ENCODE measurements at regions not wholly inside any gene's neighbourhood (a gene's known extent, or its start where the extent isn't known, plus 50 kb on each side); places are given as distances from the start of the nearest gene placed in this dataset.

DNA sequence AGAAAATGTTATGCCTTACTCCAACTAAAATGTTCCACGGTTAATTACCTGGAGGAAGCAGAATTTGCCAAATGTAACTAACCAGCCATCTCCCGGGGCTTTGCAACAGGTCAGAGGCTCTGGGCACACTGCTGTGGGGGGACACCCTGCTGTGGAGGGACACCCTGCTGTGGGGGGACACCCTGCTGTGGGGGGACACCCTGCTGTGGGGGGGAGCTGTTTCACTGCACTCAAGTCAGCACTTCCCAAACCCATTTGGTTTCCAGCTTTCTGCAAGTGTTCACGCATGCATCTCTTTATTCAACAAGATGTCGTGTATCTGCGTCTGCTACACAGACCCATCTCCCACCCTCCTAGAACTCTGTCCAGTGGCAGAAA is 239.5 kb downstream of the C16orf95 start:
- DNase-seq, result no peak

DNA sequence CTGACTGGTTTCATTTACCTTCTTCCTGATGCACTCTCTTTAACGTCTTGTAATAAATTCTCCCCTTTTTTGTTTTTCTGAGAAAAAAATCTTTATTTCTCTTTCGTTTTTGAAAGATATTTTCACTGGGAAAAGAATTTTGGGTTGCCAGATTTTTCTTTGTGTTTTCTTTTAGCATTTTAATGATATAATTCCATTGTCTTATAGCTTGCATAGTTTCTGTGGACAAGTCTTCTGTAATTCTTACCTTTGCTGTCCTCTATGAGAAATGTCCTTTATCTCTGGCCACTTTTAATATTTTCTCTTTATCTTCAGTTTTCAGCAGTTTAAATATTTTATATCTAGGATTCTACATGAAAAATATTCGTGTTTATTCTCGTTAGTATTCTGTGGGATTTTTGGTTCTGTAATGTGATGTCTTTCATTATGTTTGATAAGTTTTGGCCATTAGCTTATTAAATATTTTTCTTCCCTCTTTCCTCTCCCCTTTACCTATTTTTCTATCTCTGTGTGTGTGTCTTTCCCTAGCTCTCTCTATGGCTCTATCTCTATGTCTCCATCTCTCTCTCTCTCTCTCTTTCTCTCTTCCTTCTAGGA is 236.5 kb downstream of the C16orf95 start:
- no peak for DNase-seq

DNA sequence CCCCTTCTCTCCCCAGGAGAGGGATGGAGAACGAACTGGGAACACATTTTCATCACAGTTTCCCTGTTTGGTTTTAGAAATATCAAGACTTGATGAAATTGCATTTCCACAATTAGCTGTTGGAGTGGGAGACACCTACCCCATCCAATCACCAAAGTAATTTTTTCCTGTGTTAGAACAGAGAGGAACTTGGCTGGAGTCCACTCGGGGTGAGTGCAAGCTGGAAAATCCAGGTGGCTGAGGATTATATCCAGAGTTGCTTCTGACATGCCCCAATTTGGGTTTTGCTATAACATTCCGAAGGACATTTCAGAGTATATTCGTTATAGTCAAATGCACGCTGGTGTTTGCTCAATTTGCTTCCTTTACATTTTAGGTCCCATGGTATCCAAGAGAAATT is 231.8 kb downstream of the C16orf95 start:
- DNase-seq, result no peak

DNA sequence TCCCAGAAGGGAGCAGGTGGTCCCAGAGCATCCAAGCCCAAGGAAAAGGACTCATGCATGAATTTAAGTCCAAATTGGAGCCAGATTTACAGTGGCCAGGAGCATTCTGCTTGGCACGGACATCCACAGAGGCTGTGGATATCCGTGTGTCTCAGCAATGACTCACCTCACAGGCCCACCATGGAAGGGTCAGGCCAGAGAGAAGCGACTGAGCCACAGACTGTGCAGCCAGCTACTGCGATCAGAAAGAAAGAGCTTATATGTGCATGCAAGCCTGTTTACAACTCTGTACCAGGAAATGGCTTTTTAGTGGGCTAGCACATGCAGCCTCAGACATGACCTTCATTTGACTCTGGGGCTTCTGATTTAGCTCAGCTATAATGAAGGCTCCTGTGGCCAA is 231.0 kb downstream of the C16orf95 start:
- DNase-seq, result no peak

DNA sequence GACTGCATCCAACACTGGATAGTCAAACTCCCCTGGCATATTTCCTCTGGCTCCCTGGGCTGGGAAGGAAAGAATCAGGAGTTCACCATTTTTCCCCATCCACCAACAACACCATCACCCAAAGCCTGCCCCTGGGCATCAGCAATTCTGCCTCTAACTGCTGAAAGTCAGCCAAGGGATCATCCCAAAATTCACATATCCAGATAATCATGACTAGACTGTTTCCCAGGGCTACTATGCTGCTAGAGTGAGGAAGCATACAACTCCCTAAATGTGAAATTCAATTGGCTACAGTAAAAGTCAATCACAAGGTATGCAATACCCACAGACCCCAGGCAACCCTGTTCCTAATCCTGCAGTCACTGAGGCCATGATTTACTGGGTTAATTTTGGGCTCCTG is 230.6 kb downstream of the C16orf95 start:
- no peak for DNase-seq

DNA sequence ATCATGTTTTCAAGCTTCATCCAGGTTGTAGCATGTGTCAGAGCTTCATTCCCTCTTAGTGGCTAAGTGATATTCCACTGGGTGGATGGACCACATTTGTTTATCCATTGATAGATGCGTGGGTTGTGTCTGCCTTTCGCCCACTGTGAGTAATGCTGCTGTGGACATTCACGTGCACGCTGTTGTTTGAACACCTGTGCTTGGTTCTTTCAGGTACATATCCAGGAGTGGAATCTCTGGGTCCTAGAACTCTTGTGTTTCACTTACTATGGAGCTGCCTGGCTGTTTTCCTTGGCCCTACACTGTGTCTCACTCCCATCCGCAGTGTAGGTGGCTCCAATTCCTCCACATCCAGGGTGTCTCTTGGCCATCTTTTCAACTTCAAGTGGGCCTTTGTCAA is 224.2 kb downstream of the C16orf95 start:
- DNase-seq, result no peak

DNA sequence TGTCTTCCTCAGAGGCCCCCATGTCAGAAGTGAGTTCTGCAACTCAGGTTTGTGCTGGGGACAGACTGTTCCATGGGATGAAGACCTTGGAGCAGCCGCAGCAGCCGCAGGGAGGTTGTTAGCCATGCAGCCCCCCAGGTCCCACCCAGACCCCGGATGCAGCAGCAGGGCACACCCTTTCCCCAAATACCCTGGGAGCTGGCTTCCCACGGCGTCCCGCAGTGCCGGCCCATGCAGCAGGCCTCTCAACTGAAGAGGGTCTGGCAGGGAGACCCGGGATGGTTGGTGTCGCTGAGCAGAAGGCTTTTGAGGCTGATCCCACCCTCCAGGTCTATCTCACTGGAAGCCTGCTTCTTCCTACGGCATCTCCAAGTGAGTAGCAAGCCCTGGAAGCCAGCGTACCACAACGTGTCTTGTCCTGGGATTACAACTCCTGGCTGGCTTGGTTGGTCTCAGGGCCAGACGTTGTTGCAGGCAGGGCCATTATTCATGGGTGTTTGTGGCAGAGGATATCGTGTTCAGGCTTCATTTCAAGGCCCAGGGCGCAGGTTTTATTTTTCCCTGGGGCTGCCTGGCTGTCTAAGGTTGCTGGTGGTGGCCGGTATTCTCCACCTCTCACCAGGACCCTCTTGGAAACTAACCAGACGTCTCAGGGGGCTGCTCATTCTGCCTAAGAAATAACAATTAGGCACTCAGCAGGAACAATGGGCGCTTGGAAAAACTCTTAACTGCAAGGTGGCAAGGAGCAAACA is 223.2 kb downstream of the C16orf95 start:
- no peak for DNase-seq

DNA sequence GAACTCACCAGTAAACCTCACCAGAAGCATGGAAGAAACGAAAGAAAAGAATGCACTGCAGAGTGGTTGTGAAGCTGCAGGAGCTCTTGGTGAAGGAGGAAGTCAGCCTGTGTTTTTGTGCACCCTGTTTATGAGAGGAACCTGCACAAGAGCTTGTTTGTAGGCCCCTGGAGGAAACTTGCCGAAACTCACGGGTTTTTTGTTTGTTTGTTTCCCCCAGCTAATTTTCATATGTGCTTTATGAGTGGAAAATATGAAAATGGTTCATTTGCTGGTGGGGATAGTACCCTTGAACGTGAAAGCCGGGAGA is 222.7 kb downstream of the C16orf95 start:
- DNase-seq, result no peak

DNA sequence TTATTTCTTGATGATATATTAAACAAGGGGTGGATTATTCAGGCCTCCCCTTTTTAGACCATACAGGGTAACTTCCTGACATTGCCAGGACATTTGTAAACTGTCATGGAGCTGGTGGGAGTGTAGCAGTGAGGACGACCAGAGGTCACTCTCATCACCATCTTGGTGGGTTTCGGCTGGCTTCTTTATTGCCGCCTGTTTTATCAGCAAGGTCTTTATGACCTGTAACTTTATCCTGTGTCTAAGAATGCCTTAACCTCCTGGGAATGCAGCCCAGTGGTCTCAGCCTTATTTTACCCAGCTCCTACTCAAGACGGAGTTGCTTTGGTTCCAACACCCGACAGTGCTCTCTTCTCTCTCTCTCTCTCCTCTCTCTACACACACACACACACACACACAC is 221.9 kb downstream of the C16orf95 start:
- DNase-seq, result no peak

DNA sequence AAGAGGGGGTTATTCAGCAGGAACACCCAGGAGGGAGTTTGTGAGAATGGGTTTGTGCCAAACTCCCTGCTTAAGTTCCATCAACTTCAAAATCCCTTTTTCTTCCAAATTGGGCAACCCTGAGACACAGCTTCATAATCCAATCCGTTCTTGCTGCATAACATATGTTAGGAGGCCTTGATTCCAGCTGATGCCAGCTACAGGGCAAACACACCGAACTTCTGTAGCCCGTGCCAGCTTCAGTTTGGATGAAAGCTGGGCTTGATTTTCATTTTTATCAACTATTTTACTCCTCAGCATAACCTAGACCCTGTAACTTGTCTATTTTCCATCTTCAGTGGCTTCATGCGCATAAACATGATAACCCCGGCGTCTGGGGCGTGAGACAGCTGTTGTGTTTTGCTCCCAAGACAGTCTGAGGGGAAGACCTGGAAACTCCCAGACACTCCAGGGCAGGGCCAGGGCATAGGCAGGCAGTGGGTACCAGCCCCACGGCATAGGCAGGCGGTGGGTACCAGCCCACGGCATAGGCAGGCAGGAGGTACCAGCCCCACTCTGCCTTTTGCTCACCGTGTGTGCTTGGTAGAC is 220.4 kb downstream of the C16orf95 start:
- DNase-seq, result no peak

DNA sequence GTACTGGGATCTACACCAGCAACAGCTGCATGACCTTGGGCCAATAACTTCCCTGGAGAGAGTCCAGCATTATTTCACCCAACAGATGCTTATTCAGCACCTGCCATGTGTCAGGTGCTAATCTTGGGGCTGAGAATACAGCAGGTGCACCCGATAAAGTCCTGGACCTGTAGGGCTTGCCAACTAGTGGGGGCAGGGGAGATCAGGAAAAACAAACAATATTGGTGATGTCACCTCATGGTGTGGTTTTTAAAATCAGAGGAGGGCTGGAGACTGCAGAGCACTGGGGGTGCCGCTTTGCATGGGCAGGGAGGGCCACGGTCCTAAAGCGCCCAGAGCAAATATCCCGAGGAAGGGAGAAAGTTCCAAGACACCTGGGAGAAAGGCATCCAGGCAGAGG is 218.8 kb downstream of the C16orf95 start:
- no peak for DNase-seq

DNA sequence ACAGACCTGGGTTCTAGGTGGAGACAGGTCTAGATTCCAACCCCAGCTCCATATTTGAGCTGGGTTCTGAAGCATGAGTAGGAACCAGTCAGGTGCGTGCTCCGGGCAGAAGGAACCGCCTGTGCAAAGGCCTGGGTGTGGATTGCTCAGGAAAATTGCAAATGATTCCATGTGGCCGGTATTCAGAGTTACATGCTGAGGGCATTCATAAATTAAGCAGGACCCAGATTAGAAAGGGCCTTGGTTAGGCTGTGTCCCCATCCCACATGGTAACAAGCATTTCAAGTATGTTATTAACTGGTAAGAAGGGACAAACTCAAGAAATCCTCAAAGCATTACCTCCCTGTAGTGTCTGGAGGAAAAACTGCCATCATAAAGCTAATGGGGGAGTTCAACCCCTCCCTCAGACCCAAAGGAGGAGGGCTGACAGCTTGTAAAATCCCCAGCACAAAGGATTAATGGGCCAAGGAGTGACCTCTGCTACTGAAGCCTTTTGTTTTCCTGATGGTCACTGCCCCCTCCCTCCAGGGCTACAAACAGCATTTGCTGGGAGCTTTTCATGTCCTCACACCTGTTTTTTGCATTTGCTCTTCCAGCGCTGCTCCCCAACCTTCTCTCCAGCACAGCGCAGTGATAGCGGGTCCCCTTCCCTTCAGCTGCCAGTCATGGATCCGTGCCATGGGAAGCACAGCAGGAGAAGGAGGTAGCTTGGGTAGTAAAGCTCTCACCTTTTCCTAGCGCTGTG is 218.0 kb downstream of the C16orf95 start:
- DNase-seq, result no peak

DNA sequence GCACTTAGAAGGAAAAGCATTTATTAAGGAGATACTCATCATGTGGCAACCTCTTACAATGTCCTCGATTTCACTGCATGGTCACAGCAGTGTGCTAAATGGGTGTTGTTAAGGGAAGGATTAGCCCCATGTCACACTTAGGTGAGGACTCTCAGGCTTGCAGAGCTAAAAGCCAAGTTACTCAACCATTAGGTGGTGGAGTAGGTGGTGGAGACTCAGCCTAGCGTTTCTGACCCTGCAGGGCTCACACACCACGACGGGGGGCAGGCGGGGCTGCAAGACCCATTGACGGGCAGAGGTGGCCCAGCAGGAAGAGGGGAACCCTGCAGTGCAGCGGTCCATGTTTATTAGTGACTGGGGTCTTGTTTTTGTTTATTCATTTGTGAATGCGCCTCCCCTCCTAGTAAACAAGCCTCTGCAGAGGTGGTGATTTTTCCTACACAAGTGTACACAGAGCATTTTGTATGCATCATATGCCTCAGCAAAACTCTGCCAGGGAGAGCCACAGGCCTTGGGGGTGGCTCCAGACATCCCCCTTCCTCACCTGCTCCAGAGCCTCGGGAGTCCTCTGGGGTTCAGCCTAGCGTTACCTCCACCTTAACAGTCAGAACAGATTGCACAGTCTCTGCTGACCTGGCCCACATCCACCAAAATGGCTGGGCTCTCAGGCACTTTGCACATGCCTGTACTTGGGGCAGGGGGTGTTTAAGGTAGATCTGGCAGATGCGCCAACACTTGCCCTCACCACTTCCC is 216.7 kb downstream of the C16orf95 start:
- DNase-seq, result no peak

DNA sequence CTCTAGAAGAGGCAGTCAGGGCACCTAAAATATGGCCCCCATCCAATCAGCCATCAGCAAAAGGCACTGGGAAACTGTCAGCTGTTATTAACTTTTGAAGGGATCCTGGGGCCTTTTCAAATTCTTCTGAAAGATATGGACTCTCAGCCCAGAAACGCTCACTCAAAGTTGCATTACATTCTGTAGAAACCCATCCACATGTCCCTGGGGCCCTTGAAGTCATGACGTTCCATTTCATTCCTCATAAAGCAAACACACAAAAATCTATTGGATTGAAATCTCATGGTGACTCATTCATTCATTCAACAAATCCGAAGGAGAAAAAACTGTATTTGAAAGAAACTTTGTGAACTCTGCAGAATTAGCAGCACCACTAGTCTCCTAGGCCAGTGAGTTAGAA is 215.3 kb downstream of the C16orf95 start:
- DNase-seq, result no peak

DNA sequence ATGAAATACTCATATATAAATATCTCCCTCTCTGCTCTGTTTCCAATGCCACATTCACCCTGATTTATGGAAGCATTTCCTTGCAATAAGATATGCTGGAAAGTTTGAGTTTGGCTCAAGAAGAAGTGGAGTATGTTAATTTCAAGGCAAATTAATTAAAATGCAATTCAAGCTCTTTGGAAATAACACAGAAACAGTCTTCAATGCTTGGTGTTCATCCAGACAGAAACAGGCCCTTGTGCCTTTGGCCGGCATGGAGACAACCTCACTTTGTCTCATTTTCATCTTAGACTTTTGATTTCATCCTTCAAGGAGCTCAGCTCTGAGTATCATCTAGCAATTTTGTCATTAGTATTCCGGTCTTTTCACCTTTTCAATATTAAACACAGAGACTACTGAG is 210.0 kb downstream of the C16orf95 start:
- no peak for DNase-seq

DNA sequence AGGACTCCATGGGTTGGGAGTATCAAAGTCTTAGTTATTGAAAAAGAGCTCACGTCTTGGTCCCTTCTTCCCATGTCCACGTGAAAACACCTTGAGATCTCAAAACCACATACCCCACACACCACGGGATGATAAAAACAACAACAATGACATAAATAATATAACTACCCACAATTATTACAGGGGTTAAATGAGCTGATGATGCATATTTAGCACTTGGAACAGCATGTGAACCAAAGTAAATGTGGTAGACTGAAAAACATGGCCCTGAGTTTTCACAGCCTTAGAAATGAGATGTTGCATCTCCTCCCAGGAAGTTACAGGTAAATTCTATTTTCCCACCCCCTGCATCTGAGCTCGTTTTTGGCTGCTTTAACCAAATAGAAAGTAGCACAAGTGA is 208.9 kb downstream of the C16orf95 start:
- no peak for DNase-seq

DNA sequence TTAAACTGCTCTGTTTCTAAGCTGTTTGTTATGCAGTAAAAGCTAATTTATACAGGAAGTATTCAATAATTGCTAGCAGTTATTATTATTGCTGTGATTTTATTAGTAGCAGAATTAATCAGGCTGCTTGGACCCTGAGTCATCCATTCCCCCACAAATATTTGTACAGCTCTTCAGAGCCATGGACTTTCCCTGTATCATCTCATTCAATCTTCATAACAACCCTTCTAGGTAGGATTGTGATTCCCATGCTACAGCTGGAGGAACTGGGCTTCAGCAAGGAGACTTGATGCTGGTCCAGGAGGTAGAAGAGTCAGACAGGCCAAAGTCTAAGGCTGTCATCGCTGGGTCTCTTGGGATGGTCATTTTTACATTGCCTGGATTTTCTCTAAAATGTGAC is 208.3 kb downstream of the C16orf95 start:
- DNase-seq, result no peak

DNA sequence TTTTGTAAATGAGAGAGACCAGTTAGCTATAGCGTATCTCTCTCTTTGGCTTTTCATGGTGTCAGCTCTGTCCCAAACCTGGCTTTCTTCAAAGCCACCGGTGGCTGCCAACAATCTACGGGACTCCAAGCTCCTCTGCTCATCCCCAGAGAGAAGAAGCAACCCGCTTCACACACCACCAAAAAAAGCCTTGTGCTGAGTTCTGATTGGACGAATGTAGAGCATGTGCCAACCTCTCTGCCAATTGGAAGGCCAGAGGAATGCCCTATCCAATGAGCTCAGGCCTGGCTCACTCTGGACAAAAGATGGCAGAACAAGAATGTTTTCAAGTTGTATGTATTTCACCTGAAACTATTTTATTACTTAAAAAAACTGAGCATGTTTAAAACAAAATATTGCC is 202.4 kb downstream of the C16orf95 start:
- DNase-seq, result no peak

DNA sequence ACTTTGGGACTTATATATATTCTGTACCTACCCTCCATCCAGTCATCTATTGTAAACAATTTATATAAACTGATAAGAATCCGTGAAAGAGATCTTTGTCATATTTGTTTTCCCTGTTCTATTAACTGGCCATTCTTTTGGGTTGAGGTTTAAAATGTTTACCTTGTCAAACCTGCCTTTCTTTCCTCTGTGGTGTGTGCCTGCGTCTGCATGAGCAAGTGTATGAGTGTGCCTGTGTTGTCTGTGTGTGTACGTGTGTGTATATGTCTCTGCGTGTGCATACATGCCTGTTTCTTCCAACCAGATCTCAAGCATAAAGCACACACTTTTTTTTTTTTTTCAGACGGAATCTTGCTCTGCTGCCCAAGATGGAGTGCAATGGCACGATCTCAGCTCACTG is 201.5 kb downstream of the C16orf95 start:
- DNase-seq, result no peak

DNA sequence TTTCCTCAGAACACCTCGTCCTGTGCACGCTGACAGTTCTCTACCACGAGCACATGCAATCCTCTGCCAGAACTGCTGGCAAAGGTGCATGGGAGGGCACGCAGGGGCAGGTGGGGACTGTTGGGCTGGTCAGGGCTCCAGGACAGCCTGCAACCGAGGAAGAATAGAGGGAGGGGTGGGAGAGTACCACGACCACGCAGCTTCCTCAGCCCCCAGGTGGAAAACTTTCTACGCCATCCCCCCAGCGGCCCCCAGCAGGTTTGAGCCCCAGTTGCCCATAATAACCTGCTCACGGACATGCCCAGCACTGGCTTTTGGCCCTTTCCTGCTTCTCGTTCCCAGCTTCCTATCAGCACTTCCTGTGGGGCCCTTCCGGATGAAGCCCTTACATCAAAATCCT is 199.3 kb downstream of the C16orf95 start:
- no peak for DNase-seq

DNA sequence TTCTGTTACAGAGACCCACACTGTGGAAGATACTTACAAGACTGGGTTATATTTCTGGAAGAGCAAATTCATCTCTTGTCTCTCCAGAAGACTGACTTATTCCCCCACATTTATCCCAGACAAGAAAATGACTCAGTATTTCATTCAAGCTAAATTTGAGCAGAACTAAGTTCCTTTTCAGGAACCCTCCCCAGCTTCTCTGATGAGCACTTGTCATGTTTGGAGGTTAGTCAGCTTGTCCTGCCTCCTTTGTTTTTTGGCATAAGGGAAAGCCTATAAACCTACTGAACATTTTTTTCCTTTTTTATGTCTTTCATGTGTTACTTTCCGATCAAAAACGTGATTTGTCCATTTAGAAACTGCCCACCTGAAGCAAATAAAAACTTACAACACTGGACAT is 198.0 kb downstream of the C16orf95 start:
- no peak for DNase-seq

DNA sequence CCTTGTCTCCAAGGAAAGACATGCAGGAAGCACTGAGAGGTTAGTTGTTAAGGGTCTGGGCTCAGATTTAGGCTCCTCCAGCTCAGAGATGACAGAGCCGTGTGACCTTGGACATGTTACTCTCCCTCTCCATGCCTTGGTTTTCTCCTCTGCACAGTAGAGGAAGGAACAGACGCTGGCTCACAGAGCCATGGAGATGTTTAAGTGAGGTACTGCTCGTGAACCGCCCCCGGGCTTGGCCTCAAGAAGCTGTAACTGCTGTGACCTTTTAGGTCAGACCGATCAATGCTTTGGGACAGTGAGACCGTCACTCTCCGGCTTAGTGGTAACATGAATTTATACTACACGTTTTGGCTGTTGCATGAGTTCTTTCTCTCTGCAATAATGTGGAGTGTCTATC is 197.4 kb downstream of the C16orf95 start:
- no peak for DNase-seq

DNA sequence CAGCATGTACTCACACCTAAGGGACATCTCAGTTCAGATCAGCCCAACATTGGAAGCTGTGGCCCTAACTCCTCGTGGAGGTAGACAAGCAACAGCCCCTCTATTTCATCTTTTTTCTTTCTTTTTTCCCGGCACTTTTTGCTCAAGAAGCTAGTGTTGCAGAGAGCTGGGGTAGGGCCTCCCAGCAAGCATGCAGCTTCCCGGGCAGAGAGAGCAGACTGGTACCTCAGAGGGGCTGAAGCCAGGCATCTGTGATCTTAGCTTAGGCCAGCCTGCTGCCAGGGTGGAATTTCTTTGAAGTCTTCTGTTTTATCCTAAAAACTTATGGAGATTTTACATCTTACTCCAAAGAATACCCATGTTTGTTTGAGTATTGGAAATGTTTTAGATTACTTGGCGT is 195.4 kb downstream of the C16orf95 start:
- no peak for DNase-seq
